Neural progenitor cell (in vitro differentiated cells): ENCODE measurements at regions not wholly inside any gene's neighbourhood (a gene's known extent, or its start where the extent isn't known, plus 50 kb on each side); places are given as distances from the start of the nearest gene placed in this dataset.

Experiments used
- DNase-seq: peaks from one replicate; pipeline ENCODE4 v3.0.0-alpha.2; 2016; ENCODE audit warnings: low spot score
- H2AFZ ChIP-seq: fragments of 200-600 bp; sonication (generic); replicated peaks from 2 replicates; pipeline ENCODE4 v1.6.1; 2016; ENCODE audit warnings: antibody characterized with exemption
- H3F3A ChIP-seq: fragments of 200-600 bp; sonication (generic); 2 replicates; pipeline ENCODE4 v1.6.1; 2016; ENCODE audit warnings: antibody characterized with exemption, low read depth
- H3K27ac ChIP-seq: fragments of 200-600 bp; sonication (generic); 2 replicates; pipeline ENCODE4 v1.5.1; 2016; ENCODE audit warnings: mild to moderate bottlenecking
- H3K27me3 ChIP-seq: fragments of 200-600 bp; sonication (generic); 2 replicates; pipeline ENCODE4 v1.6.1; 2016; ENCODE audit warnings: mild to moderate bottlenecking, moderate library complexity
- H3K36me3 ChIP-seq: fragments of 200-600 bp; sonication (generic); 2 replicates; pipeline ENCODE4 v1.5.1; 2016
- H3K4me1 ChIP-seq: fragments of 200-600 bp; sonication (generic); 2 replicates; pipeline ENCODE4 v1.6.1; 2016; ENCODE audit warnings: mixed run types
- H3K4me2 ChIP-seq: fragments of 200-600 bp; sonication (generic); 2 replicates; pipeline ENCODE4 v1.6.1; 2016
- H3K4me3 ChIP-seq: fragments of 200-600 bp; sonication (generic); 2 replicates; pipeline ENCODE4 v1.5.1; 2016
- H3K79me2 ChIP-seq: fragments of 200-600 bp; sonication (generic); 2 replicates; pipeline ENCODE4 v1.6.1; 2016; ENCODE audit warnings: low read depth
- H3K9ac ChIP-seq: fragments of 200-600 bp; sonication (generic); 2 replicates; pipeline ENCODE4 v1.6.1; 2016
- H3K9me3 ChIP-seq: fragments of 200-600 bp; sonication (generic); 2 replicates; pipeline ENCODE4 v1.5.1; 2016; ENCODE audit warnings: low read depth
- H4K20me1 ChIP-seq: fragments of 200-600 bp; sonication (generic); 2 replicates; pipeline ENCODE4 v1.6.1; 2016; ENCODE audit warnings: low read depth
- H3K27ac Mint-ChIP-seq: 3 replicates; pipeline ENCODE4 v1.8.0; 2021; ENCODE audit warnings: mixed read lengths
- H3K27me3 Mint-ChIP-seq: 2 replicates; pipeline ENCODE4 v1.8.0; 2022; ENCODE audit warnings: low read depth, mild to moderate bottlenecking, inconsistent platforms, moderate library complexity, mixed read lengths; ENCODE audit not compliant: insufficient read depth
- H3K36me3 Mint-ChIP-seq: 3 replicates; pipeline ENCODE4 v1.8.0; 2021; ENCODE audit warnings: mixed read lengths
- H3K4me1 Mint-ChIP-seq: 3 replicates; pipeline ENCODE4 v1.8.0; 2021; ENCODE audit warnings: mixed read lengths
- H3K4me3 Mint-ChIP-seq: 3 replicates; pipeline ENCODE4 v1.8.0; 2021; ENCODE audit warnings: mild to moderate bottlenecking, moderate library complexity, mixed read lengths
- H3K9me3 Mint-ChIP-seq: 3 replicates; pipeline ENCODE4 v1.8.0; 2020; ENCODE audit warnings: mixed read lengths
- EZH2 ChIP-seq: fragments of 200-600 bp; sonication (generic); IDR thresholded peaks from 2 replicates; pipeline ENCODE4 v1.6.1; 2017; ENCODE audit warnings: antibody characterized with exemption, mild to moderate bottlenecking, moderate library complexity
- EZH2phosphoT487 ChIP-seq: fragments of 200-600 bp; sonication (generic); IDR thresholded peaks from 2 replicates; pipeline ENCODE4 v1.6.1; 2017; ENCODE audit warnings: antibody characterized with exemption
- TF ChIP-seq, protein P1 (sequence below): fragments of 200-600 bp; sonication (generic); IDR thresholded peaks from 2 replicates; pipeline ENCODE4 v1.5.1; 2017; ENCODE audit warnings: antibody characterized with exemption, mild to moderate bottlenecking

DNA sequence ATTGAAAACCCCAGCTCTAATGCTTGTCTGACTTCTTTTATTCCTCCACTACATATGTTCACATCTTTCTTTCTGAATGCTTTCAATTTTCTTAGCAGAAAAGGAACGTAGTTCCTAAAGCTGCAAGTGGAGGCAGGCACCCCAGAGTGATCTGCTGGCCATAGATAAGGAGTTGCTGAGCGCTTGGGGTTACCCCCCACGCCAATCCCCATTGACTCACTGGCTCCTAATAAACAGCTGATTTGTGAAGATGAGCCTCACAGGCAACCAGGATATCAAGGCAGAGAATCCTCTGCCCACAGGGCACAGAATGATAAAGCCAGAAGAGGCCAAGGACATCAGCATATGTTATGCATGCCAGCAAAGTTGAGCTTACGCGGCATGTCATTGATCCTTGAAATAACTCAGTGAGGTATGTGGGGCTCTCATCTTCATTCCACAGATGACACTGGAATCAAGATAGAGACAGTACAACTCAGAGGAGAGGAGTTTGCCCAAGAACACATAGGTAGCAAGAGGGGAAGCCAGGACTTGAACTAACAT is 129.1 kb upstream of the PTPRT start:
- H3K4me1 Mint-ChIP-seq: no peaks in the 10 kb centered on the region
- peaks cover 3% of the 10 kb centered on the region for H3K27me3 Mint-ChIP-seq
- no peaks in the 10 kb centered on the region for H3K36me3 Mint-ChIP-seq
- no peak overlapping the region for H3K4me3 Mint-ChIP-seq
- H3K36me3 ChIP-seq: no peaks in the 10 kb centered on the region
- no peak for TF ChIP-seq EZH2
- no peak for TF ChIP-seq EZH2phosphoT487
- TF ChIP-seq, protein P1, sequence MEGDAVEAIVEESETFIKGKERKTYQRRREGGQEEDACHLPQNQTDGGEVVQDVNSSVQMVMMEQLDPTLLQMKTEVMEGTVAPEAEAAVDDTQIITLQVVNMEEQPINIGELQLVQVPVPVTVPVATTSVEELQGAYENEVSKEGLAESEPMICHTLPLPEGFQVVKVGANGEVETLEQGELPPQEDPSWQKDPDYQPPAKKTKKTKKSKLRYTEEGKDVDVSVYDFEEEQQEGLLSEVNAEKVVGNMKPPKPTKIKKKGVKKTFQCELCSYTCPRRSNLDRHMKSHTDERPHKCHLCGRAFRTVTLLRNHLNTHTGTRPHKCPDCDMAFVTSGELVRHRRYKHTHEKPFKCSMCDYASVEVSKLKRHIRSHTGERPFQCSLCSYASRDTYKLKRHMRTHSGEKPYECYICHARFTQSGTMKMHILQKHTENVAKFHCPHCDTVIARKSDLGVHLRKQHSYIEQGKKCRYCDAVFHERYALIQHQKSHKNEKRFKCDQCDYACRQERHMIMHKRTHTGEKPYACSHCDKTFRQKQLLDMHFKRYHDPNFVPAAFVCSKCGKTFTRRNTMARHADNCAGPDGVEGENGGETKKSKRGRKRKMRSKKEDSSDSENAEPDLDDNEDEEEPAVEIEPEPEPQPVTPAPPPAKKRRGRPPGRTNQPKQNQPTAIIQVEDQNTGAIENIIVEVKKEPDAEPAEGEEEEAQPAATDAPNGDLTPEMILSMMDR: no peak
- H3K27ac Mint-ChIP-seq: no peak overlapping the region
- H3K27me3 ChIP-seq: no peaks in the 10 kb centered on the region
- DNase-seq: no peak
- no peaks in the 10 kb centered on the region for H3K9me3 Mint-ChIP-seq
- H3K79me2 ChIP-seq: no peaks in the 10 kb centered on the region
- no peak overlapping the region for H3K4me3 ChIP-seq
- H3K27ac ChIP-seq: no peak overlapping the region
- no peak overlapping the region for H3K9ac ChIP-seq
- no peaks in the 10 kb centered on the region for H3F3A ChIP-seq
- H3K4me2 ChIP-seq: no peak overlapping the region
- H3K4me1 ChIP-seq: no peaks in the 10 kb centered on the region
- H3K9me3 ChIP-seq: no peaks in the 10 kb centered on the region
- no peak overlapping the region for H2AFZ ChIP-seq
- H4K20me1 ChIP-seq: no peaks in the 10 kb centered on the region

DNA sequence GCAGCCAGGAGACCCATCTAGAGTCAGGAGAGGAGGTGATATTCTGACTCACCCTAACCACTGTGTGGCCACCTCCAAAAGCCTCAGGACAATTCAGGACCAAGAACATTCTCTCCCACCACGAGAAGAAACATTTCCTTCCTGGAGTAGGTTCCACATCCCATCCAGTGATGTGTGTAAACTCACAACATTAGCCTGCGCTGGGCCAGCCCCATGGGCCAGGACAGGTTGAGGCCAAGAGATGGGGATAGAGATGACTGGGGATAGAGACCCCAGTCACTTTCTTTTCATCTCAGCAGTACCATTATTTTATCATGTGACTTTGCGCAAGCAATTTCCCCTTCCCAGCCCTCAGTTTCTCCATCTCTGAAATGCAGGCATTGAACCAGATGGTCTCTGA is 126.6 kb upstream of the PTPRT start:
- H3K27ac ChIP-seq: no peak overlapping the region
- Mint-ChIP-seq H3K4me1 (no peaks in the 10 kb centered on the region), H3K4me3 (no peak overlapping the region), H3K27me3 (peaks cover 3% of the 10 kb centered on the region), H3K36me3 (no peaks in the 10 kb centered on the region), H3K27ac (no peak overlapping the region), H3K9me3 (no peaks in the 10 kb centered on the region)
- H3K4me2 ChIP-seq: no peak overlapping the region
- no peaks in the 10 kb centered on the region for H3K79me2 ChIP-seq
- H3K9ac ChIP-seq: no peak overlapping the region
- H4K20me1 ChIP-seq: no peaks in the 10 kb centered on the region
- no peaks in the 10 kb centered on the region for H3F3A ChIP-seq
- no peaks in the 10 kb centered on the region for H3K27me3 ChIP-seq
- TF ChIP-seq, protein P1: no peak
- TF ChIP-seq EZH2phosphoT487: no peak
- no peak for TF ChIP-seq EZH2
- no peak for DNase-seq
- no peaks in the 10 kb centered on the region for H3K4me1 ChIP-seq
- H3K9me3 ChIP-seq: no peaks in the 10 kb centered on the region
- H2AFZ ChIP-seq: no peak overlapping the region
- H3K4me3 ChIP-seq: no peak overlapping the region
- no peaks in the 10 kb centered on the region for H3K36me3 ChIP-seq

DNA sequence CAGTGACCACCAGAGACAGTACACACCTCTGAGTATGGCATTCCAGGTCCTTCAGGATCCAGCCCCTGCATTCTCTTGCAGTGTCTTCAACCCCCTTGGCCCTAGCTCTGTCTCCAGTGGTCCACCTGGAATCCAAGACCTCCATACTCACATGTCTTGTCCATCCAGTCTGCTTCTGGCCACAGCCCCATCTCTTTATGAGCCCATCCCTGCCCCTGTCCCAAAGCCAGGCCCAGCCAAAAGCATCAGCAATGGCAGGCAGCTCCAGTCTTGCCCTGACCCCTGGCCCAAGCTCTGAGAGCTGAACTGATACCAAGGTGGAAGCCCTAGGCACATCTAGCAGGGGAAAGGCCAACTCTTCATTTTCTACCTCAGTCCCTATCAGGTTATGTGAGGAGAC is 119.6 kb upstream of the PTPRT start:
- Mint-ChIP-seq H3K36me3 (no peaks in the 10 kb centered on the region), H3K9me3 (peaks cover 6% of the 10 kb centered on the region), H3K27me3 (peaks cover 9% of the 10 kb centered on the region), H3K4me3 (no peak overlapping the region), H3K27ac (no peak overlapping the region), H3K4me1 (no peaks in the 10 kb centered on the region)
- H3K4me2 ChIP-seq: no peak overlapping the region
- H4K20me1 ChIP-seq: no peaks in the 10 kb centered on the region
- H3K79me2 ChIP-seq: no peaks in the 10 kb centered on the region
- no peak overlapping the region for H2AFZ ChIP-seq
- H3K4me3 ChIP-seq: no peak overlapping the region
- no peaks in the 10 kb centered on the region for H3K27me3 ChIP-seq
- DNase-seq: no peak
- no peaks in the 10 kb centered on the region for H3K9me3 ChIP-seq
- TF ChIP-seq, protein P1: no peak
- TF ChIP-seq EZH2phosphoT487: no peak
- TF ChIP-seq EZH2: no peak
- H3K9ac ChIP-seq: no peak overlapping the region
- H3F3A ChIP-seq: no peaks in the 10 kb centered on the region
- no peak overlapping the region for H3K27ac ChIP-seq
- no peaks in the 10 kb centered on the region for H3K36me3 ChIP-seq
- H3K4me1 ChIP-seq: no peaks in the 10 kb centered on the region
